ENCODE measurements at regions not wholly inside any gene's neighbourhood (a gene's known extent, or its start where the extent isn't known, plus 50 kb on each side); places are given as distances from the start of the nearest gene placed in this dataset.

DNA sequence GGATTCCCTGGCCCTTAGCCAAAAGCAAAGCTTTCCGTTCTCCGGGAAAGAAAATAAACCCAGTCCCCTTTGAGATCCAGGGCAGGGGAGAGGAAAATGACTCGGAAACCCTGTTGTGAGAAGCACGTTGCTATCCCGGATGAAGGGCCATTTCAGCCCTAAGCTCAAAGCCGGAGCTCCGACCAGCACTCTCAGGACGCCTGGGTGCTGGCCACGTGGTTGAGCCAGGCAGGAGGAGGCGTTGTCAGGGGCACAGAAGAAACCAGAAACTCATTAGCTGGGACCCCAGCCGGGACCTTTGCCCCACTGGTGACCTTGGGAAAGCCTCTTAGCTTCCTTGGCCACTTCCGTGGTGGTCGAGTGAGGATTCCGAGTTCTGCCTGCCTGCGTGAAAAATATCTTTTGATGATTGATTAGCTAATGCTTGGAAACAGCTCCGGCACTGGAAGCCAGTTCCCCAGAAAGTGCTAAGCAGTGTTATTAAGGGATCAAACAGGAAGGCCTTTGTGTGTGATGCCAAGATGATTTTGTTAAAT, 57.6 kb upstream of the FZD10 start:
- no peak for DNase-seq (ENCODE audit: extremely low spot score, unreplicated experiment)
- Mint-ChIP-seq H3K27me3 (ENCODE audit: unreplicated experiment) (peaks cover 3% of the 10 kb centered on the region), H3K4me3 (ENCODE audit: unreplicated experiment) (no peak overlapping the region), H3K9me3 (ENCODE audit: unreplicated experiment) (peaks cover 3% of the 10 kb centered on the region), H3K36me3 (ENCODE audit: unreplicated experiment) (no peaks in the 10 kb centered on the region), H3K4me1 (ENCODE audit: unreplicated experiment) (no peaks in the 10 kb centered on the region), H3K27ac (ENCODE audit: unreplicated experiment) (no peak overlapping the region)
- TF ChIP-seq, protein P1, sequence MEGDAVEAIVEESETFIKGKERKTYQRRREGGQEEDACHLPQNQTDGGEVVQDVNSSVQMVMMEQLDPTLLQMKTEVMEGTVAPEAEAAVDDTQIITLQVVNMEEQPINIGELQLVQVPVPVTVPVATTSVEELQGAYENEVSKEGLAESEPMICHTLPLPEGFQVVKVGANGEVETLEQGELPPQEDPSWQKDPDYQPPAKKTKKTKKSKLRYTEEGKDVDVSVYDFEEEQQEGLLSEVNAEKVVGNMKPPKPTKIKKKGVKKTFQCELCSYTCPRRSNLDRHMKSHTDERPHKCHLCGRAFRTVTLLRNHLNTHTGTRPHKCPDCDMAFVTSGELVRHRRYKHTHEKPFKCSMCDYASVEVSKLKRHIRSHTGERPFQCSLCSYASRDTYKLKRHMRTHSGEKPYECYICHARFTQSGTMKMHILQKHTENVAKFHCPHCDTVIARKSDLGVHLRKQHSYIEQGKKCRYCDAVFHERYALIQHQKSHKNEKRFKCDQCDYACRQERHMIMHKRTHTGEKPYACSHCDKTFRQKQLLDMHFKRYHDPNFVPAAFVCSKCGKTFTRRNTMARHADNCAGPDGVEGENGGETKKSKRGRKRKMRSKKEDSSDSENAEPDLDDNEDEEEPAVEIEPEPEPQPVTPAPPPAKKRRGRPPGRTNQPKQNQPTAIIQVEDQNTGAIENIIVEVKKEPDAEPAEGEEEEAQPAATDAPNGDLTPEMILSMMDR (IDR thresholded peaks at IDR 0.05) = no peak

DNA sequence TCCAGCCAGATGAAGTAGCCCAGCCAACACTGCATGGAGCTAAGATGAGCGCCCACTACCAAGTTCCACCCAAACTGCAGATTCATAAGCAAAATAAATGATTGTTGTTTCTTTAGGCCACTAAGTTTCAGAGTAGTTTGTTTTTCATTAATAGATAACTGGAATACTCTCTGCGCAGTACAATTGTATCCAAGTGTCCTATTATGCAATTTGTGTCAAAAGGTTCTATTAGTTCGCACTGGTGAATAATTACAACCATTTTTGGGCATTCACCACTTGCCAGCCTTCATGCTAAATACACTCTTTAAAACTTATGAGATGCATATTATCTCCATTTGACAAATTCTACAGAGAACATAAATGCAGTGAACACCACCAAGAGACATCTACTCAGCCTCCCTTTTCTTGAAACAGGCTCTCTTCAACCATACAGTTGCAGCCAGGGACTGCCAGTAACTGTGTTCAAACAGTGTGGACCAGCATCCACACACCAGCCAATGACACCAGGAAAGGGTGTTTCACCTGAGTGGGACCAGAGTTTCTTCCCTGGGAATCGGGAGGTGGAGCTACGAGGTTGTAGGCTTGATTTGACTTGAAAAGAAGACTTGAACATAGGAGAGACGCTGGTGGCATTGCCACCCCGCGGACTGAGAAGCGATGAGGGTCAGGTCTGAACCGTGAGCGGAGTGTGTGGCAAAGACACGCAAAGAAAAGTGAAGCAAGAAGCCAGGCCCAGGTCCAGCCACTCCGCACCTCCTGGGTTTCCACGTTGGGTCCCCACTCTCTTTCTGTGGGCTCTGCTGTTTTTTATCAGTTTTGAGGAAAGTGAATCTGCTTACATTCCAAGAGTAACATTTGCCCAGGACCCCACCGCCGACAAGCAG, 53.0 kb upstream of the FZD10 start:
- Mint-ChIP-seq H3K27ac (ENCODE audit: unreplicated experiment) (no peak overlapping the region), H3K4me1 (ENCODE audit: unreplicated experiment) (no peaks in the 10 kb centered on the region), H3K4me3 (ENCODE audit: unreplicated experiment) (no peak overlapping the region), H3K9me3 (ENCODE audit: unreplicated experiment) (peaks cover 15% of the 10 kb centered on the region), H3K36me3 (ENCODE audit: unreplicated experiment) (no peaks in the 10 kb centered on the region), H3K27me3 (ENCODE audit: unreplicated experiment) (no peaks in the 10 kb centered on the region)
- DNase-seq (ENCODE audit: extremely low spot score, unreplicated experiment) = no peak
- TF ChIP-seq, protein P1 (IDR thresholded peaks at IDR 0.05) = no peak

DNA sequence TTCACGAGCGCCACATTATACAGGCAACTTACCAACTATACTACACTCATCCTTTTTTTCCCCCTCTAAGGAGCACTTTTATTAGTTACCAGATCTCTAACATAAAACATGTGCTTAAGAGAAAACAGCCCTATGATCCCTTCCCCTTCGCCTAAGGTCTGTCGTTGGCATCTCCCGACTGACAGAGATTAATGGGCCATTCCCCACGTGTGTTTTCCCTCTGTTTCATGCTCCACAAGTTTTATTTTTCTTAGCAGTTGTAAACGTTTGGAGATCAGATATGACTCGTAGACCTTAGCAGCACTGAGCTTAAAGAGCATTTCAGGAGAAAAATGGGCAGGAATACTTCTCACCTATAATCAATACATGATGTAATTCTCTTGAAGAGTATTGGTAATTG, 51.4 kb upstream of the FZD10 start:
- Mint-ChIP-seq H3K36me3 (ENCODE audit: unreplicated experiment) (no peaks in the 10 kb centered on the region), H3K4me3 (ENCODE audit: unreplicated experiment) (no peak overlapping the region), H3K9me3 (ENCODE audit: unreplicated experiment) (peaks cover 15% of the 10 kb centered on the region), H3K4me1 (ENCODE audit: unreplicated experiment) (no peaks in the 10 kb centered on the region), H3K27me3 (ENCODE audit: unreplicated experiment) (no peaks in the 10 kb centered on the region), H3K27ac (ENCODE audit: unreplicated experiment) (no peak overlapping the region)
- TF ChIP-seq, protein P1 (IDR thresholded peaks at IDR 0.05) = no peak
- DNase-seq (ENCODE audit: extremely low spot score, unreplicated experiment) = no peak

DNA sequence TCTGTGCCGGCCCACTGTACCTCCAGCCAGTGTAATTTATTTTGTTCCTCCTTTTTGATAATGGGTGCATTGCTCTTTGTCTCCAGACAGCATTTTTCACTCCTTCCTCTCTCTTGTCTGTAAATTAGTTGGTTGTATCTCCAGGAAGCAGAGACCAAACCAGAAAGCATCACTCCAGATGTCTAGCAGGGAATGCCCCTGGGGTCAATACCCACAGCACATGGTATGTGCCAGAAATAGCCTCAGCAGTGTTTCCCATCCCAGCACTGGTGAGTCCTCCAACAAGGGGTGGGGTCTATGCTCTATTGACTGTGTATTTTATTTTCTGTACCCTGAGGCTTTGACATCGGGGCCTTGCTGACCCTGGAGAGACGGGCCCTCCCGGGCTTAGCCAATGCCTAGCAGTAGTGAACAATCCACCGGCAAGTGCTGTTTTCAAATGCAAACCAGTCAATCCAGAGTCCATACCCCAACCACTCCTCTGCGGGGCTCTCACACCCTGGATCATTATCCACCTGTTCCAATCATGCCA, 50.2 kb upstream of the FZD10 start:
- no peaks in the 10 kb centered on the region for H3K36me3 Mint-ChIP-seq (ENCODE audit: unreplicated experiment)
- H3K27me3 Mint-ChIP-seq (ENCODE audit: unreplicated experiment) = no peaks in the 10 kb centered on the region
- H3K27ac Mint-ChIP-seq (ENCODE audit: unreplicated experiment) = no peak overlapping the region
- DNase-seq (ENCODE audit: extremely low spot score, unreplicated experiment) = no peak
- H3K4me1 Mint-ChIP-seq (ENCODE audit: unreplicated experiment) = no peaks in the 10 kb centered on the region
- peaks cover 15% of the 10 kb centered on the region for H3K9me3 Mint-ChIP-seq (ENCODE audit: unreplicated experiment)
- no peak overlapping the region for H3K4me3 Mint-ChIP-seq (ENCODE audit: unreplicated experiment)
- TF ChIP-seq, protein P1 (IDR thresholded peaks at IDR 0.05) = no peak

All from osteocyte (in vitro differentiated cells).